Subcutaneous abdominal adipose tissue (tissue), 5 donors: ENCODE measurements at regions not wholly inside any gene's neighbourhood (a gene's known extent, or its start where the extent isn't known, plus 50 kb on each side); places are given as distances from the start of the nearest gene placed in this dataset.

Source experiments
- H3K27ac ChIP-seq: one replicate; pipeline ENCODE4 v1.7.0; 2013; ENCODE audit warnings: low read depth, mild to moderate bottlenecking, inconsistent platforms, low read length, moderate library complexity
- H3K27me3 ChIP-seq, 5 donors: one replicate each; pipeline ENCODE4 v1.7.0; 2013; ENCODE audit warnings: low read length in 5 of 5, inconsistent platforms in 1 of 5; ENCODE audit not compliant: control insufficient read depth in 5 of 5, insufficient read depth in 4 of 5
- H3K36me3 ChIP-seq, 5 donors: one replicate each; pipeline ENCODE4 v1.7.0; 2013; ENCODE audit warnings: low read length in 5 of 5; ENCODE audit not compliant: control insufficient read depth in 5 of 5, insufficient read depth in 5 of 5
- H3K4me1 ChIP-seq, 5 donors: one replicate each; pipeline ENCODE4 v1.7.0; 2013; ENCODE audit warnings: low read length in 5 of 5, mild to moderate bottlenecking in 3 of 5, moderate library complexity in 1 of 5; ENCODE audit not compliant: control insufficient read depth in 5 of 5, insufficient read depth in 5 of 5
- H3K4me3 ChIP-seq, 5 donors: one replicate each; pipeline ENCODE4 v1.7.0; 2013; ENCODE audit warnings: low read length in 5 of 5, low read depth in 1 of 5
- H3K9ac ChIP-seq, 5 donors: one replicate each; pipeline ENCODE4 v1.7.0; 2013; ENCODE audit warnings: low read length in 5 of 5, mild to moderate bottlenecking in 4 of 5, moderate library complexity in 3 of 5
- H3K9me3 ChIP-seq, 5 donors: one replicate each; pipeline ENCODE4 v1.7.0; 2013; ENCODE audit warnings: low read length in 5 of 5; ENCODE audit not compliant: control insufficient read depth in 5 of 5
- donor health status: healthy.
- donor health status: healthy.
- donor health status: healthy.
- donor health status: healthy.
- donor health status: healthy.

GRCh38 chr22:33117821-33118220 lies 59.6 kb upstream of the SYN3 start:
- Histone ChIP-seq H3K9ac (no peak overlapping the region), H3K27ac (no peak overlapping the region), H3K36me3 (no peaks in the 10 kb centered on the region), H3K9me3 (no peaks in the 10 kb centered on the region), H3K27me3 (peaks cover 0 to 2% (median 0%) of the 10 kb centered on the region in 5 donors), H3K4me1 (no peaks in the 10 kb centered on the region), H3K4me3 (no peak overlapping the region)

GRCh38 chr22:33116841-33117547 lies 58.8 kb upstream of the SYN3 start:
- Histone ChIP-seq H3K9me3 (no peaks in the 10 kb centered on the region), H3K4me1 (no peaks in the 10 kb centered on the region), H3K36me3 (no peaks in the 10 kb centered on the region), H3K27ac (no peak overlapping the region), H3K4me3 (no peak overlapping the region), H3K27me3 (peaks cover 0 to 2% (median 0%) of the 10 kb centered on the region in 5 donors), H3K9ac (no peak overlapping the region)

GRCh38 chr22:33114565-33114964 lies 56.4 kb upstream of the SYN3 start:
- no peaks in the 10 kb centered on the region for H3K36me3 ChIP-seq
- H3K4me1 ChIP-seq: no peaks in the 10 kb centered on the region
- no peak overlapping the region for H3K27ac ChIP-seq
- H3K9ac ChIP-seq: no peak overlapping the region
- no peak overlapping the region for H3K4me3 ChIP-seq
- H3K27me3 ChIP-seq: peaks cover 0 to 2% (median 0%) of the 10 kb centered on the region in 5 donors
- H3K9me3 ChIP-seq: no peaks in the 10 kb centered on the region

- H3K27me3 ChIP-seq: peaks cover 0 to 5% (median 0%) of the 10 kb centered on the region in 5 donors
- no peaks in the 10 kb centered on the region for H3K4me1 ChIP-seq
- no peaks in the 10 kb centered on the region for H3K9me3 ChIP-seq
- H3K27ac ChIP-seq: no peak overlapping the region
- H3K4me3 ChIP-seq: no peak overlapping the region
- no peak overlapping the region for H3K9ac ChIP-seq
- H3K36me3 ChIP-seq: no peaks in the 10 kb centered on the region
These were observed 54.4 kb upstream of the SYN3 start for GRCh38 chr22:33112580-33112979.

- no peak overlapping the region for H3K27ac ChIP-seq
These were observed 53.3 kb upstream of the SYN3 start for GRCh38 chr22:33111491-33111890.

GRCh38 chr22:33110562-33111163 lies 52.5 kb upstream of the SYN3 start:
- Histone ChIP-seq H3K4me3 (no peak overlapping the region), H3K4me1 (peaks cover 0 to 2% (median under 1%) of the 10 kb centered on the region in 5 donors), H3K36me3 (no peaks in the 10 kb centered on the region)

More at GRCh38 chr22:33111491-33111890, 53.3 kb upstream of the SYN3 start:
- Histone ChIP-seq H3K9ac (no peak overlapping the region), H3K27me3 (peaks cover 0 to 5% (median 0%) of the 10 kb centered on the region in 5 donors), H3K36me3 (no peaks in the 10 kb centered on the region), H3K4me3 (no peak overlapping the region), H3K9me3 (no peaks in the 10 kb centered on the region), H3K4me1 (no peaks in the 10 kb centered on the region)

GRCh38 chr22:33109514-33110430 lies 51.6 kb upstream of the SYN3 start:
- Histone ChIP-seq H3K9me3 (no peaks in the 10 kb centered on the region), H3K27ac (no peak overlapping the region), H3K9ac (no peak overlapping the region), H3K4me3 (no peak overlapping the region), H3K27me3 (peaks cover 0 to 5% (median 2%) of the 10 kb centered on the region in 5 donors), H3K36me3 (no peaks in the 10 kb centered on the region), H3K4me1 (peaks cover 0 to 5% (median 3%) of the 10 kb centered on the region in 5 donors)

More at GRCh38 chr22:33110562-33111163, 52.5 kb upstream of the SYN3 start:
- Histone ChIP-seq H3K27me3 (peaks cover 0 to 3% (median 2%) of the 10 kb centered on the region in 5 donors), H3K9ac (no peak overlapping the region), H3K9me3 (no peaks in the 10 kb centered on the region), H3K27ac (no peak overlapping the region)

- no peak overlapping the region for H3K4me3 ChIP-seq
- H3K4me1 ChIP-seq: peaks cover 0 to 5% (median 3%) of the 10 kb centered on the region in 5 donors
- H3K27me3 ChIP-seq: peaks cover 0 to 5% (median 3%) of the 10 kb centered on the region in 5 donors
- no peaks in the 10 kb centered on the region for H3K36me3 ChIP-seq
- no peak overlapping the region for H3K9ac ChIP-seq
- H3K27ac ChIP-seq: no peak overlapping the region
- peaks cover 0 to 11% (median 5%) of the 10 kb centered on the region in 5 donors for H3K9me3 ChIP-seq
These were observed 49.9 kb upstream of the SYN3 start for GRCh38 chr22:33108037-33108436.
